ENCODE measurements at regions not wholly inside any gene's neighbourhood (a gene's known extent, or its start where the extent isn't known, plus 50 kb on each side); places are given as distances from the start of the nearest gene placed in this dataset.
"Not testable (repeated sequence)": the region's sequence is repeated elsewhere in the genome, so short reads cannot be mapped to it uniquely, and the experiment has no call there.

- no peak for DNase-seq
Observed at GRCh38 chr3:106029954-106030626, 161.3 kb upstream of the CBLB start.

GRCh38 chr3:106030627-106030963 lies 161.8 kb upstream of the CBLB start:
- no peak for DNase-seq

GRCh38 chr3:106032479-106032878 lies 163.7 kb upstream of the CBLB start:
- DNase-seq, result no peak

GRCh38 chr3:106033654-106034053 lies 164.8 kb upstream of the CBLB start:
- no peak for DNase-seq

- no peak for DNase-seq
Observed at GRCh38 chr3:106034313-106034712, 165.5 kb upstream of the CBLB start.

GRCh38 chr3:106035619-106036018 lies 166.8 kb upstream of the CBLB start:
- DNase-seq, result no peak

GRCh38 chr3:106036696-106037095 lies 167.9 kb upstream of the CBLB start:
- no peak for DNase-seq

- DNase-seq, result no peak
Observed at GRCh38 chr3:106047221-106047620, 178.4 kb upstream of the CBLB start.

- no peak for DNase-seq
Observed at GRCh38 chr3:106048946-106049481, 180.2 kb upstream of the CBLB start.

GRCh38 chr3:106049821-106050220 lies 181.0 kb upstream of the CBLB start:
- DNase-seq, result no peak

- no peak for DNase-seq
Observed at GRCh38 chr3:106056931-106057330, 188.1 kb upstream of the CBLB start.

- no peak for DNase-seq
Observed at GRCh38 chr3:106058475-106058874, 189.7 kb upstream of the CBLB start.

- no peak for DNase-seq
Observed at GRCh38 chr3:106059953-106060517, 191.2 kb upstream of the CBLB start.

GRCh38 chr3:106063909-106064308 lies 195.1 kb upstream of the CBLB start:
- no peak for DNase-seq

GRCh38 chr3:106065831-106066230 lies 197.0 kb upstream of the CBLB start:
- no peak for DNase-seq

GRCh38 chr3:106067711-106068110 lies 198.9 kb upstream of the CBLB start:
- no peak for DNase-seq

GRCh38 chr3:106068381-106068780 lies 199.6 kb upstream of the CBLB start:
- no peak for DNase-seq

- no peak for DNase-seq
Observed at GRCh38 chr3:106068795-106069194, 200.0 kb upstream of the CBLB start.

- no peak for DNase-seq
Observed at GRCh38 chr3:106070187-106070586, 201.4 kb upstream of the CBLB start.

GRCh38 chr3:106071306-106071705 lies 202.5 kb upstream of the CBLB start:
- DNase-seq, result no peak

GRCh38 chr3:106072596-106072995 lies 203.8 kb upstream of the CBLB start:
- not testable (repeated sequence) for DNase-seq

GRCh38 chr3:106073806-106074205 lies 205.0 kb upstream of the CBLB start:
- DNase-seq, result not testable (repeated sequence)

GRCh38 chr3:106075731-106076130 lies 206.9 kb upstream of the CBLB start:
- DNase-seq, result not testable (repeated sequence)

GRCh38 chr3:106078635-106079034 lies 209.8 kb upstream of the CBLB start:
- DNase-seq, result no peak

- no peak for DNase-seq
Observed at GRCh38 chr3:106082616-106083015, 213.8 kb upstream of the CBLB start.

All from activated CD4-positive, alpha-beta T cell treated with anti-CD3 and anti-CD28 coated beads, Interleukin-2, amount 50 U/mL, for 48 hours (primary cell).